ENCODE measurements at regions not wholly inside any gene's neighbourhood (a gene's known extent, or its start where the extent isn't known, plus 50 kb on each side); places are given as distances from the start of the nearest gene placed in this dataset.

GRCh38 chr20:11153819-11154218 lies 480.0 kb upstream of the JAG1 start:
- Histone ChIP-seq H3K4me3 (no peak overlapping the region), H3K9me3 (peaks cover 0 to 10% of the 10 kb centered on the region in 2 donors), H3K27me3 (no peaks in the 10 kb centered on the region), H3K4me1 (no peaks in the 10 kb centered on the region), H3K36me3 (no peaks in the 10 kb centered on the region), H3K27ac (no peak overlapping the region)
- intact Hi-C loops (cut with DNase I) = no loop called here
- no peak for ATAC-seq
- no peak for DNase-seq
- no peak for TF ChIP-seq CTCF (IDR thresholded peaks at IDR 0.05)

GRCh38 chr20:11155156-11155756 lies 481.5 kb upstream of the JAG1 start:
- intact Hi-C loops (cut with DNase I) = no loop called here
- no peak for TF ChIP-seq CTCF (IDR thresholded peaks at IDR 0.05)
- Histone ChIP-seq H3K4me3 (no peak overlapping the region), H3K4me1 (peaks cover 0 to 4% of the 10 kb centered on the region in 2 donors), H3K9me3 (peaks cover 0 to 5% of the 10 kb centered on the region in 2 donors), H3K27me3 (no peaks in the 10 kb centered on the region), H3K36me3 (no peaks in the 10 kb centered on the region), H3K27ac (no peak overlapping the region)
- DNase-seq = no peak
- no peak for ATAC-seq

- H3K9me3 ChIP-seq = no peaks in the 10 kb centered on the region
- ATAC-seq (no peak), DNase-seq (no peak)
- intact Hi-C loops (cut with DNase I) = no loop called here
- no peak overlapping the region for H3K4me3 ChIP-seq
- no peaks in the 10 kb centered on the region for H3K36me3 ChIP-seq
- H3K27ac ChIP-seq = no peak overlapping the region
- peaks cover 0 to 4% of the 10 kb centered on the region in 2 donors for H3K4me1 ChIP-seq
- H3K27me3 ChIP-seq = no peaks in the 10 kb centered on the region
- no peak for TF ChIP-seq CTCF (IDR thresholded peaks at IDR 0.05)
Observed at GRCh38 chr20:11156922-11157321, 483.1 kb upstream of the JAG1 start.

- intact Hi-C loops (cut with DNase I) = no loop called here
- Histone ChIP-seq H3K4me1 (peaks cover 0 to 4% of the 10 kb centered on the region in 2 donors), H3K27ac (no peak overlapping the region), H3K27me3 (no peaks in the 10 kb centered on the region), H3K36me3 (no peaks in the 10 kb centered on the region), H3K9me3 (no peaks in the 10 kb centered on the region), H3K4me3 (no peak overlapping the region)
- no peak for DNase-seq
- no peak for ATAC-seq
- no peak for TF ChIP-seq CTCF (IDR thresholded peaks at IDR 0.05)
Observed at GRCh38 chr20:11158146-11158545, 484.3 kb upstream of the JAG1 start.

- Histone ChIP-seq H3K36me3 (no peaks in the 10 kb centered on the region), H3K27ac (no peak overlapping the region), H3K4me3 (no peak overlapping the region), H3K4me1 (peaks cover 0 to 4% of the 10 kb centered on the region in 2 donors), H3K9me3 (no peaks in the 10 kb centered on the region), H3K27me3 (no peaks in the 10 kb centered on the region)
- ATAC-seq (no peak), DNase-seq (no peak)
- intact Hi-C loops (cut with DNase I) = no loop called here
- no peak for TF ChIP-seq CTCF (IDR thresholded peaks at IDR 0.05)
Observed at GRCh38 chr20:11158589-11158988, 484.8 kb upstream of the JAG1 start.
